Peyer's patch (tissue), 4 donors: ENCODE measurements at regions not wholly inside any gene's neighbourhood (a gene's known extent, or its start where the extent isn't known, plus 50 kb on each side); places are given as distances from the start of the nearest gene placed in this dataset.

Experiments
- DNase-seq, 3 donors: peaks; one replicate each; pipeline ENCODE4 v3.0.0-alpha.2; 2017 to 2019
- H3K27ac ChIP-seq, 4 donors: fragments of 200-600 bp; sonication (generic); one replicate each; pipeline ENCODE4 v1.5.1; 2016 to 2019
- H3K27me3 ChIP-seq, 2 donors: fragments of 200-600 bp; sonication (generic); one replicate each; pipeline ENCODE4 v1.5.1; 2019
- H3K36me3 ChIP-seq, 3 donors: fragments of 200-600 bp; sonication (generic); one replicate each; pipeline ENCODE4 v1.5.1; 2016 to 2019
- H3K4me1 ChIP-seq, 4 donors: fragments of 200-600 bp; sonication (generic); one replicate each; pipeline ENCODE4 v1.5.1; 2016 to 2019
- H3K4me3 ChIP-seq, 4 donors: fragments of 200-600 bp; sonication (generic); 1 replicate in 3 of 4; 2 replicates in 1 of 4; pipeline ENCODE4 v1.5.1; 2016 to 2019; ENCODE audit warnings: mild to moderate bottlenecking in 1 of 4
- H3K9me3 ChIP-seq, 4 donors: fragments of 200-600 bp; sonication (generic); one replicate each; pipeline ENCODE4 v1.5.1; 2016 to 2019; ENCODE audit warnings: mild to moderate bottlenecking in 1 of 4
- CTCF ChIP-seq, 6 experiments: fragments of 450-650 bp in 4 of 6; fragments of 200-600 bp in 2 of 6; sonication (generic) in 1 of 6; IDR thresholded peaks; one replicate each; pipeline ENCODE4 v1.5.1; 2017 to 2019; ENCODE audit warnings: antibody characterized with exemption in 6 of 6, mild to moderate bottlenecking in 3 of 6, moderate library complexity in 1 of 6
- POLR2A ChIP-seq, 2 donors: fragments of 450-650 bp; IDR thresholded peaks; one replicate each; pipeline ENCODE4 v1.5.1; 2017; ENCODE audit warnings: antibody characterized with exemption in 2 of 2, mild to moderate bottlenecking in 2 of 2, moderate library complexity in 2 of 2

- Histone ChIP-seq H3K4me1 (no peaks in the 10 kb centered on the region), H3K27me3 (no peaks in the 10 kb centered on the region), H3K27ac (no peak overlapping the region), H3K36me3 (no peaks in the 10 kb centered on the region), H3K4me3 (no peak overlapping the region), H3K9me3 (no peaks in the 10 kb centered on the region)
- TF ChIP-seq CTCF (IDR thresholded peaks at IDR 0.05) (no peak), POLR2A (IDR thresholded peaks at IDR 0.05) (no peak)
- no peak for DNase-seq
Observed at GRCh38 chr13:52947921-52948373, 80.7 kb upstream of the OLFM4 start.

DNA sequence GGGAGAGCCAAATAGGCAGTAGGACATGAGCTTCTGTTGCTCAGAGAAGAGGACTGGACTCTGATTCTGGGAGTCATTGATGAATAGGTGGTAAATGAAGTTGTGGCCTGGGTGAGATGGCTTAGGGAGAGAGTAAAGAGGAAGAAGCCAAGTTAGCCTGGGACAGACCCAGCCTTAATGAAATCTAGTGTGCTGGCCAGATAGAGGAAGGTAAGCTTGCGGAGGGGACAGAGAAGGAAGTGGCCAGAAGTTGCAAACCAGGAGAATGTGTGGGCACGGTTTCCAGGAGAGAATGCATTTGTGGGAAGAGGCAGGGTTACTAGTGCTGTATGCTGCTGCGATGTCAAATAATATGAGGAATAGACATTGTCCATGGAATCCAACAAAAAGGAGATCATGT lies 83.3 kb upstream of the OLFM4 start:
- Histone ChIP-seq H3K9me3 (no peaks in the 10 kb centered on the region), H3K27me3 (no peaks in the 10 kb centered on the region), H3K4me1 (no peaks in the 10 kb centered on the region), H3K4me3 (no peak overlapping the region), H3K27ac (no peak overlapping the region), H3K36me3 (no peaks in the 10 kb centered on the region)
- no peak for DNase-seq
- no peak for TF ChIP-seq CTCF (IDR thresholded peaks at IDR 0.05)
- TF ChIP-seq POLR2A (IDR thresholded peaks at IDR 0.05): no peak

- no peak for DNase-seq
- TF ChIP-seq POLR2A (IDR thresholded peaks at IDR 0.05): no peak
- no peak for TF ChIP-seq CTCF (IDR thresholded peaks at IDR 0.05)
- no peaks in the 10 kb centered on the region for H3K9me3 ChIP-seq
Observed at GRCh38 chr13:52944697-52945096, 83.9 kb upstream of the OLFM4 start.

GRCh38 chr13:52938065-52938464 lies 89.6 kb upstream of the PCDH8 start:
- H3K9me3 ChIP-seq: no peaks in the 10 kb centered on the region
- H3K36me3 ChIP-seq: no peaks in the 10 kb centered on the region
- DNase-seq: no peak
- TF ChIP-seq CTCF (IDR thresholded peaks at IDR 0.05) (no peak), POLR2A (IDR thresholded peaks at IDR 0.05) (no peak)
- H3K27ac ChIP-seq: no peak overlapping the region
- H3K27me3 ChIP-seq: no peaks in the 10 kb centered on the region
- no peaks in the 10 kb centered on the region for H3K4me1 ChIP-seq
- H3K4me3 ChIP-seq: no peak overlapping the region

More at GRCh38 chr13:52944697-52945096, 83.9 kb upstream of the OLFM4 start:
- Histone ChIP-seq H3K27me3 (no peaks in the 10 kb centered on the region), H3K4me3 (no peak overlapping the region), H3K4me1 (no peaks in the 10 kb centered on the region), H3K36me3 (no peaks in the 10 kb centered on the region), H3K27ac (no peak overlapping the region)

DNA sequence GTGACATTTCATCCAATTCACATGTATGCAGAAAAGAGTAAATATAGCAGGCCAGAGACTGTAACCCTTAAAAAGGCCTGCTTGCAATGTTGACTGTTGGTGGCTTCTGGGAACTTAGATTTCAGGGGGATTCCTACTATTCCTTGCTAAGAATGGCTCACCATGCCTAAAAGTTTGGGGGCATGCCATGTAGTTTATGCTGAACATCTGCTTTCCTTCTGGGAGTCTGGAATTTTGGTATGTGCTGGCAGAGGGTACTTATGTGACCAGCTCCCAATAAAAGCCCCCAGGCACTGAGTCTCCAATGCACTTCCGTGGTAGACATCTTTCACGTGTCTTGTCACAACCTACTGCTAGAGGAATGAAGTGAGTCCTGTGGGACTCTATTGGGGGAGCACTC lies 88.4 kb upstream of the PCDH8 start:
- Histone ChIP-seq H3K27ac (no peak overlapping the region), H3K9me3 (no peaks in the 10 kb centered on the region), H3K4me3 (no peak overlapping the region), H3K4me1 (no peaks in the 10 kb centered on the region), H3K36me3 (no peaks in the 10 kb centered on the region), H3K27me3 (no peaks in the 10 kb centered on the region)
- no peak for DNase-seq
- no peak for TF ChIP-seq CTCF (IDR thresholded peaks at IDR 0.05)
- no peak for TF ChIP-seq POLR2A (IDR thresholded peaks at IDR 0.05)

- H3K27ac ChIP-seq: no peak overlapping the region
- no peak for TF ChIP-seq POLR2A (IDR thresholded peaks at IDR 0.05)
- TF ChIP-seq CTCF (IDR thresholded peaks at IDR 0.05): no peak
Observed at GRCh38 chr13:52934258-52934657, 85.8 kb upstream of the PCDH8 start.

More at GRCh38 chr13:52934258-52934657, 85.8 kb upstream of the PCDH8 start:
- no peak for DNase-seq
- Histone ChIP-seq H3K9me3 (no peaks in the 10 kb centered on the region), H3K36me3 (no peaks in the 10 kb centered on the region), H3K4me3 (no peak overlapping the region), H3K4me1 (no peaks in the 10 kb centered on the region), H3K27me3 (no peaks in the 10 kb centered on the region)
